Fibroblast of pulmonary artery (primary cell): ENCODE measurements at regions not wholly inside any gene's neighbourhood (a gene's known extent, or its start where the extent isn't known, plus 50 kb on each side); places are given as distances from the start of the nearest gene placed in this dataset.

Source experiments
- DNase-seq: peaks from one replicate; pipeline ENCODE4 v3.0.0-alpha.2; 2010; ENCODE audit warnings: low read depth
- H3K4me3 ChIP-seq: replicated peaks from 2 replicates; pipeline ENCODE4 v1.5.1; 2011; ENCODE audit warnings: low read depth, mild to moderate bottlenecking, control low read depth, low read length, moderate library complexity
- CTCF ChIP-seq: IDR thresholded peaks from 2 replicates; pipeline ENCODE4 v1.5.1; 2011; ENCODE audit warnings: mild to moderate bottlenecking, control low read depth, low read length, inconsistent platforms; ENCODE audit errors: missing control alignments

GRCh38 chr18:40357536-40357935 is 1597.5 kb upstream of the PIK3C3 start:
- peak; percentile 19 for DNase-seq
- H3K4me3 ChIP-seq: no peak overlapping the region
- no peak for TF ChIP-seq CTCF

- no peak overlapping the region for H3K4me3 ChIP-seq
- TF ChIP-seq CTCF: no peak
- DNase-seq: no peak
Measured at GRCh38 chr18:40356168-40356567, 1598.9 kb upstream of the PIK3C3 start.

GRCh38 chr18:40355726-40356125 is 1599.3 kb upstream of the PIK3C3 start:
- peak; percentile 18 for DNase-seq
- TF ChIP-seq CTCF: no peak
- H3K4me3 ChIP-seq: no peak overlapping the region

GRCh38 chr18:40348196-40348595 is 1606.8 kb upstream of the PIK3C3 start:
- no peak for DNase-seq
- TF ChIP-seq CTCF: no peak
- H3K4me3 ChIP-seq: no peak overlapping the region

DNA sequence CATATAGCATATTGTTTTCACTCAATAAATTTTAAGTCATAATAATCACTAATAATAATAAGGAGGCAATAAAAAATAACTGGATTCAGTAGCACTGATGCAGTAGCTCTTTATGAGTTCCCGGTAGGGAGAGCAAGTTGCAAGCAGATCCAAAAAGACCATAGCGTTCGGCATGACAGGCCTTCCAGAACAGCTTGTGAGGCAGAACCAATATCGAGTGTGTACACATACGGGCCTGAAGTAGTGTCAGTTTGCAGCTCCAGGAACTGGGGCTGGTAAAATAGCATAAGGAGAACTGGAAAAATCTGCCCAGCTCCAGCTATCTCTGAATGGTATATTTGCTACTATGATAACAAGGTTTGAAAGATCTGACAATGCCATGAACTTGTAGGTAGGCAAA is 1607.8 kb upstream of the PIK3C3 start:
- DNase-seq: no peak
- H3K4me3 ChIP-seq: no peak overlapping the region
- no peak for TF ChIP-seq CTCF

DNA sequence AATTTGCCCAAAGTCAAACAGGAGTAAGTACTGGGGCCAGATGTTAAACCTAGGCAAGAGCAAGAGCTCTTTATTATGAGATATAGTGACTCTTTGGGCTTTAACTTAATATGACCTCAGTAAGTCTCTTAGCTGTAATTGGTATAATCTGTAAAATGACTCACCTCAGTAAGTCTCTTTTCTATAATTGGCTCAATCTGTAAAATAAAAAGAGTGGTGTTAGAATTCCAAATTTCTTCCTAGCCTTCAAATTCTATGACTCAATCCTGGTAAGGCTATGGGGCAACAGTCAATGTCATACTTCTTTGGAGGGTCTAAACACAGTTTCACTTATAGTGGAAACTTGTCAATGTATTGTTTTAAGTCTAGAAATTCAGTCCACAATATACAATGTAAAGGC is 1608.9 kb upstream of the PIK3C3 start:
- no peak overlapping the region for H3K4me3 ChIP-seq
- no peak for DNase-seq
- TF ChIP-seq CTCF: no peak

- no peak overlapping the region for H3K4me3 ChIP-seq
- DNase-seq: no peak
- TF ChIP-seq CTCF: no peak
Measured at GRCh38 chr18:40341701-40342100, 1613.3 kb upstream of the PIK3C3 start.
